K562 (cell line): ENCODE measurements at regions not wholly inside any gene's neighbourhood (a gene's known extent, or its start where the extent isn't known, plus 50 kb on each side); places are given as distances from the start of the nearest gene placed in this dataset.

Experiments used
- CHCHD3 ChIP-seq: fragments of 250-450 bp; sonication (Bioruptor Pico); IDR thresholded peaks from 2 replicates; pipeline ENCODE4 v2.1.2; 2022; ENCODE audit warnings: mild to moderate bottlenecking
- CHD7 ChIP-seq: fragments of 200-600 bp; sonication (generic); IDR thresholded peaks from one replicate; pipeline ENCODE4 v1.6.1; 2012; ENCODE audit warnings: mild to moderate bottlenecking, low read depth, low read length, inconsistent platforms
- MYNN ChIP-seq, 2 experiments: sonication (generic); formaldehyde crosslinking in 1 of 2; IDR thresholded peaks; 2 replicates each; pipeline versions ENCODE4 v1.5.0 to v1.6.1; 2016 to 2020; ENCODE audit warnings: antibody characterized with exemption in 1 of 2, missing genetic modification reagents in 1 of 2
- NUFIP1 ChIP-seq: fragments of 450-650 bp; IDR thresholded peaks from 2 replicates; pipeline ENCODE4 v1.6.1; 2018; ENCODE audit not compliant: partially characterized antibody
- POLR2A ChIP-seq: fragments of 450-650 bp; conservative IDR thresholded peaks from 2 replicates; pipeline ENCODE4 v1.6.1; 2016
- RBM34 ChIP-seq: fragments of 200-400 bp; formaldehyde crosslinking; IDR thresholded peaks from 2 replicates; pipeline ENCODE4 v1.6.1; 2018; ENCODE audit warnings: low read length, borderline replicate concordance; ENCODE audit not compliant: insufficient read depth
- SMAD1 ChIP-seq: fragments of 150-350 bp; IDR thresholded peaks from 2 replicates; pipeline ENCODE4 v1.6.1; 2014; ENCODE audit warnings: low read length, low read depth; ENCODE audit not compliant: partially characterized antibody
- TRIM28 ChIP-seq: fragments of 450-650 bp; IDR thresholded peaks from 2 replicates; pipeline ENCODE4 v1.6.1; 2017
- ZNF551 ChIP-seq: fragments of 250-450 bp; sonication (Bioruptor Pico); IDR thresholded peaks from 2 replicates; pipeline ENCODE4 v1.5.0; 2021; ENCODE audit warnings: mild to moderate bottlenecking, moderate library complexity
- ZNF830 ChIP-seq: fragments of 250-450 bp; sonication (Bioruptor Pico); IDR thresholded peaks from 2 replicates; pipeline ENCODE4 v1.5.0; 2021; ENCODE audit warnings: mild to moderate bottlenecking
- TF ChIP-seq, protein P1 (sequence below), 3 experiments: IDR thresholded peaks in 2 of 3; conservative IDR thresholded peaks in 1 of 3; 2 replicates each; pipeline ENCODE4 v1.5.1; 2011 to 2012; ENCODE audit warnings: low read length in 3 of 3, mild to moderate bottlenecking in 3 of 3, control low read depth in 2 of 3, improper control_type of control experiment in 1 of 3, inconsistent platforms in 1 of 3, low read depth in 1 of 3, mixed read lengths in 1 of 3, moderate library complexity in 1 of 3; ENCODE audit not compliant: insufficient read depth in 2 of 3
- TF ChIP-seq, protein P2 (sequence below): fragments of 250-450 bp; sonication (Bioruptor Pico); IDR thresholded peaks from 2 replicates; pipeline ENCODE4 v1.9.0; 2021; ENCODE audit warnings: mild to moderate bottlenecking
- TF ChIP-seq, protein P3 (sequence below): sonication (generic); formaldehyde crosslinking; IDR thresholded peaks from 2 replicates; pipeline ENCODE4 v1.8.0; 2022; ENCODE audit warnings: missing genetic modification reagents, mild to moderate bottlenecking, borderline replicate concordance

DNA sequence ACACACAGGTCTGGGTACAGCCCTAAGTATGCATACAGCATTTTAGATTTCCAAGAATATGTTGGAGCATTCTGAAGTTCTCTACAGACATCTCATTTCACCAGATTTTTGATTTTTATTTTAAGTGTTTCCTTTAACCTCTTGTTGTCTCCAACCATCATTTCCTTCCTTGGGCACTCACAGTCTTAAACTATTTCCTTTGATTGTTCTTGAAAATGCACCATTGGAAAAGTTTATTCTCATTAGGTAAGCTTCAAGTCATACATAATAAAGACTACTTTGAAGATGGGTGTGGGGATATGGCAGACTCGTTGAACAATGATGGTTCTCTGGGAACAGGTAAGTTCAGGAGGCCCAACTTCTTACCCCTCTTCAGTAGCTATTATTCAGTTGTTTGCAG lies 1174.6 kb downstream of the CDH12 start:
- TF ChIP-seq, protein P1, sequence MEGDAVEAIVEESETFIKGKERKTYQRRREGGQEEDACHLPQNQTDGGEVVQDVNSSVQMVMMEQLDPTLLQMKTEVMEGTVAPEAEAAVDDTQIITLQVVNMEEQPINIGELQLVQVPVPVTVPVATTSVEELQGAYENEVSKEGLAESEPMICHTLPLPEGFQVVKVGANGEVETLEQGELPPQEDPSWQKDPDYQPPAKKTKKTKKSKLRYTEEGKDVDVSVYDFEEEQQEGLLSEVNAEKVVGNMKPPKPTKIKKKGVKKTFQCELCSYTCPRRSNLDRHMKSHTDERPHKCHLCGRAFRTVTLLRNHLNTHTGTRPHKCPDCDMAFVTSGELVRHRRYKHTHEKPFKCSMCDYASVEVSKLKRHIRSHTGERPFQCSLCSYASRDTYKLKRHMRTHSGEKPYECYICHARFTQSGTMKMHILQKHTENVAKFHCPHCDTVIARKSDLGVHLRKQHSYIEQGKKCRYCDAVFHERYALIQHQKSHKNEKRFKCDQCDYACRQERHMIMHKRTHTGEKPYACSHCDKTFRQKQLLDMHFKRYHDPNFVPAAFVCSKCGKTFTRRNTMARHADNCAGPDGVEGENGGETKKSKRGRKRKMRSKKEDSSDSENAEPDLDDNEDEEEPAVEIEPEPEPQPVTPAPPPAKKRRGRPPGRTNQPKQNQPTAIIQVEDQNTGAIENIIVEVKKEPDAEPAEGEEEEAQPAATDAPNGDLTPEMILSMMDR (IDR thresholded peaks at IDR 0.05 in 2 of 3, conservative IDR thresholded peaks at IDR 0.05 in 1 of 3; ENCODE audit: insufficient read depth in 2 of 3, low read depth in 1 of 3, low read length in 3 of 3) = no peak
- TF ChIP-seq RBM34 = no peak
- TF ChIP-seq CHD7 = no peak
- TF ChIP-seq TRIM28 = no peak
- no peak for TF ChIP-seq POLR2A
- no peak for TF ChIP-seq ZNF830 (CRISPR knock-in tag)
- no peak for TF ChIP-seq NUFIP1
- no peak for TF ChIP-seq CHCHD3
- no peak for TF ChIP-seq MYNN (IDR thresholded peaks at IDR 0.05)
- TF ChIP-seq MYNN (CRISPR knock-in tag; IDR thresholded peaks at IDR 0.05) = no peak
- TF ChIP-seq SMAD1 = no peak
- TF ChIP-seq, protein P2, sequence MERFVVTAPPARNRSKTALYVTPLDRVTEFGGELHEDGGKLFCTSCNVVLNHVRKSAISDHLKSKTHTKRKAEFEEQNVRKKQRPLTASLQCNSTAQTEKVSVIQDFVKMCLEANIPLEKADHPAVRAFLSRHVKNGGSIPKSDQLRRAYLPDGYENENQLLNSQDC (CRISPR knock-in tag) = no peak
- TF ChIP-seq ZNF551 (CRISPR knock-in tag) = no peak
- TF ChIP-seq, protein P3, sequence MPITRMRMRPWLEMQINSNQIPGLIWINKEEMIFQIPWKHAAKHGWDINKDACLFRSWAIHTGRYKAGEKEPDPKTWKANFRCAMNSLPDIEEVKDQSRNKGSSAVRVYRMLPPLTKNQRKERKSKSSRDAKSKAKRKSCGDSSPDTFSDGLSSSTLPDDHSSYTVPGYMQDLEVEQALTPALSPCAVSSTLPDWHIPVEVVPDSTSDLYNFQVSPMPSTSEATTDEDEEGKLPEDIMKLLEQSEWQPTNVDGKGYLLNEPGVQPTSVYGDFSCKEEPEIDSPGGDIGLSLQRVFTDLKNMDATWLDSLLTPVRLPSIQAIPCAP (CRISPR knock-in tag) = no peak
